Esophagus mucosa (tissue), 1 donor: ENCODE measurements at regions not wholly inside any gene's neighbourhood (a gene's known extent, or its start where the extent isn't known, plus 50 kb on each side); places are given as distances from the start of the nearest gene placed in this dataset.
"Not testable (repeated sequence)": the region's sequence is repeated elsewhere in the genome, so short reads cannot be mapped to it uniquely, and the experiment has no call there.

Experiments used
- ATAC-seq: fragments of 200-7000 bp; cut with Tn5 transposase; one replicate; pipeline ENCODE4 v1.9.1; 2020
- donor health status: DM: yes; HTN: yes; CAD: no.

GRCh38 chr9:87781331-87781730 lies 55.4 kb downstream of the CTSL start:
- no peak for ATAC-seq

GRCh38 chr9:87783180-87783579 lies 57.3 kb downstream of the CTSL start:
- ATAC-seq, result no peak

GRCh38 chr9:87785315-87785970 lies 59.5 kb downstream of the CTSL start:
- ATAC-seq, result not testable (repeated sequence)

GRCh38 chr9:87786423-87786822 lies 60.5 kb downstream of the CTSL start:
- ATAC-seq, result no peak

GRCh38 chr9:87786876-87787275 lies 61.0 kb downstream of the CTSL start:
- ATAC-seq, result no peak

GRCh38 chr9:87787735-87788134 lies 61.8 kb downstream of the CTSL start:
- ATAC-seq, result no peak

- peak; percentile 99 for ATAC-seq
These were observed 66.9 kb downstream of the CTSL start for GRCh38 chr9:87792831-87793288.

- ATAC-seq, result peak; percentile 62
These were observed 67.4 kb downstream of the CTSL start for GRCh38 chr9:87793292-87793691.

GRCh38 chr9:87795178-87795577 lies 69.3 kb downstream of the CTSL start:
- ATAC-seq, result no peak

GRCh38 chr9:87796196-87796595 lies 70.3 kb downstream of the CTSL start:
- no peak for ATAC-seq

- ATAC-seq, result no peak
These were observed 72.4 kb downstream of the CTSL start for GRCh38 chr9:87798261-87798833.

- peak; percentile 79 for ATAC-seq
These were observed 73.6 kb downstream of the CTSL start for GRCh38 chr9:87799503-87799902.

GRCh38 chr9:87800456-87800855 lies 74.5 kb downstream of the CTSL start:
- ATAC-seq, result no peak

GRCh38 chr9:87801013-87801412 lies 75.1 kb downstream of the CTSL start:
- ATAC-seq, result no peak

- no peak for ATAC-seq
These were observed 77.2 kb downstream of the CTSL start for GRCh38 chr9:87803166-87803565.

GRCh38 chr9:87803623-87804345 lies 77.9 kb downstream of the CTSL start:
- no peak for ATAC-seq

GRCh38 chr9:87805259-87805658 lies 77.4 kb upstream of the SPATA31E1 start:
- no peak for ATAC-seq

GRCh38 chr9:87810008-87810407 lies 72.7 kb upstream of the SPATA31E1 start:
- ATAC-seq, result no peak

- ATAC-seq, result no peak
These were observed 71.9 kb upstream of the SPATA31E1 start for GRCh38 chr9:87810679-87811178.

GRCh38 chr9:87812375-87813118 lies 70.1 kb upstream of the SPATA31E1 start:
- ATAC-seq, result peak; percentile 32

- ATAC-seq, result no peak
These were observed 69.6 kb upstream of the SPATA31E1 start for GRCh38 chr9:87813119-87813463.

GRCh38 chr9:87816036-87816435 lies 66.6 kb upstream of the SPATA31E1 start:
- no peak for ATAC-seq

GRCh38 chr9:87818308-87818707 lies 64.4 kb upstream of the SPATA31E1 start:
- ATAC-seq, result no peak
